Astrocyte (in vitro differentiated cells and primary cell): ENCODE measurements at regions not wholly inside any gene's neighbourhood (a gene's known extent, or its start where the extent isn't known, plus 50 kb on each side); places are given as distances from the start of the nearest gene placed in this dataset.

Experiments used
- CTCF ChIP-seq: IDR thresholded peaks from 2 replicates; pipeline ENCODE4 v1.5.1; 2011; ENCODE audit warnings: low read depth, mild to moderate bottlenecking, inconsistent platforms, low read length, moderate library complexity; ENCODE audit not compliant: insufficient read depth
- EZH2 ChIP-seq: IDR thresholded peaks from 2 replicates; pipeline ENCODE4 v1.6.1; 2012; ENCODE audit warnings: mild to moderate bottlenecking, low read length, inconsistent platforms; ENCODE audit not compliant: insufficient read depth

- TF ChIP-seq CTCF, result no peak
- no peak for TF ChIP-seq EZH2
These were observed 332.1 kb downstream of the PIK3R1 start for GRCh38 chr5:68547622-68548021.
